Endometrium (tissue), 2 donors: ENCODE measurements at regions not wholly inside any gene's neighbourhood (a gene's known extent, or its start where the extent isn't known, plus 50 kb on each side); places are given as distances from the start of the nearest gene placed in this dataset.
"Not testable (repeated sequence)": the region's sequence is repeated elsewhere in the genome, so short reads cannot be mapped to it uniquely, and the experiment has no call there.

ENCODE experiments used
- FAIRE-seq: peaks from 2 replicates; lab custom pipeline; 2012; peaks lifted over from hg19 to GRCh38; lab: Jason Lieb, UNC
- donor health status: control.
- donor health status: control.

GRCh38 chr5:15021266-15022046 is 149.9 kb upstream of the ANKH start:
- no peak for FAIRE-seq

DNA sequence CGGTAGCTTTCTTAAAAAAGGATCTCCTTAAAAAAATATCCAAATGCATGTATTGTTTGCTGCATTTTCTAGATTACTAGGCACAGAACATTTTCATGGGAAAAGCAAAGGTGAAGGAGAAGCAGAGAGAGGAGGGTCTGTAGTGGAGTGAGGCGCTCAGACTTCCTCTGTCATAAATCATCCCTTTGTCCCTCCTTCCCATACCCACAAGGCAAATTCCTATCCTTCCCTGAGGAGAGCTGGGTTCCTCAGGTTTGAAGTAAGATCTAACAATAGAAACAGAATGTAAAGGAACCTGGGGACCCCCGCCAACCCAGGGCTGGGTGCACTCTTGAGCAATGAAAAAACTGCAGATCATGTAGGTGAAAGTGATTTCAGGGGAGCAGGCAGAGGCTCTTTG is 149.2 kb upstream of the ANKH start:
- FAIRE-seq, result no peak

- no peak for FAIRE-seq
Measured at GRCh38 chr5:15014809-15015208, 143.2 kb upstream of the ANKH start.

GRCh38 chr5:15013654-15014463 is 142.3 kb upstream of the ANKH start:
- FAIRE-seq, result peak; percentile 88

DNA sequence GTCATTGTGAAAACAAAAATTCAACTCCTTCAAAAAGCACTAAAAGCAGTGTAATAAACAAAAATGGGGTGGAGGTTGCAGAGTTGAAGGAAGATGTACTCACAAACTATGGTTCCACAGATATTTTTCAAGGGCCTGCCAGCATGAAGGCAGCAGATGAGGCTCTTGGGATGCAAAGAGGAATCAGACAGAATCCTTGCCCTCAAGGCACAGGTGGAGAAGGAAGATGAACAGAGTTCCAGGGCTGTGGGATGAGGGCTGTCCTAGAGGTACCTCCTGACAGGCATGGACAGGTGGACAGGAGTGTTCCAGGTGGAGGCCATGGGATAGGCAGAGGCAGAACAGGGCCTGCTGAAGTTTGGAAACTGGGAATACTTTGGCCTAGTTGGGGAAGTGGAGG is 140.5 kb upstream of the ANKH start:
- FAIRE-seq, result no peak

DNA sequence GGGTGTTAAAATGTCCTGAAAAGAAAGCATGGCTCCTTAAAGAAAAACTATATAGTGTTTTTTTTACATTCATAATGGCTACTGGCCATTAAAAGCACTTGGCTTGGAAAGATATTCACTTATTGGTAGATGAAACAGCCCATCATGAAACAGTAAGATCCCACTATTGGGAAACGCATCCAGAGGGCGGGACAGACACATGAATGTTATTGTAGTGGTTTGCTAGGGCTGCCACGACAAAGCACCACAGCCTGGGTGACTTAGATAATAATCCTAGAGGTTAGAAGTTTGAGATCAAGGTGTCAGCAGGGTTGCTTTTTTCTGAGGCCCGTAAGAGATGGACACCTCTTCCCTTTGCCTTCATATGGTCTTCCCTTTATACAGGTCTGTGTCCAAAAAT is 139.4 kb upstream of the ANKH start:
- FAIRE-seq, result no peak

DNA sequence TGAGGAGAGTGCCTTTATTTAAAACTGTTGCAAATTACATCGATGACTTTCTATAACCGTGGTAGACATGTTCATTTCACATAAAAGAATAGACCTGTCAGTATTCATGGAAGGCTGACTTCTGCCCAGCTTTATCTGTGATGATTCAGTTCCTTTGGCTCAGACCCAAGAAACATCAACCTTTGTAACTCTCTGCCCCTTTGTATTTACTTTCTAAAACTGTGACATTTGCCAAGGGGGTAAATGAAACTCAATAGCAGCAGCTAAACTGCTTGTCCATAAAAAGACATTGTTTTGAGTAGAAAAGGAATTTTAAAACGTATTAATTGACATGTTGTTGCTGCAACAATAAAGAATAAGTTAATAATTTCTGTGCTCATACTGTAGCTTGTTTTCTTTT is 137.8 kb upstream of the ANKH start:
- no peak for FAIRE-seq

GRCh38 chr5:15008921-15009320 is 137.3 kb upstream of the ANKH start:
- no peak for FAIRE-seq

- no peak for FAIRE-seq
Measured at GRCh38 chr5:15008476-15008875, 136.9 kb upstream of the ANKH start.

GRCh38 chr5:15007646-15008045 is 136.1 kb upstream of the ANKH start:
- FAIRE-seq, result no peak

DNA sequence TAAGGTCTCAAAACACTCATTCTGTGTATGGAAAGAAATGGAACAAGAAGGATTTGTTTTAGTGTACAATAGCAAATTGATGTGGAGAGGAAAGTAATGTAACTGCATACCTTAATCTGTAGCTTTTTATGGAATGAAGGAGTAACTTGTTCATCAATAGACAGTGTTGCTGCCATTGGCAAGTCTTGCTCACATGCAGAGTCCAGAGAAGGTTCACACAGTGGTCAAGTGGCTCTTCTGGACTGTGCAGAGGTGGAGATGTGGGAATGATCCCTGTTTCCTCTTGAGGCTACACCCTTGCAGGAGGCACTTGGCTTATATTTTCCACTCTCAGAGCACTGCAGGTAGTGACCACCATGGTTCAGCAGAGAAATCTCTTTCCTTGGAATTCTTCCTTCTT is 132.9 kb upstream of the ANKH start:
- FAIRE-seq, result no peak

- peak; percentile 76 for FAIRE-seq
Measured at GRCh38 chr5:15003511-15003920, 131.9 kb upstream of the ANKH start.

DNA sequence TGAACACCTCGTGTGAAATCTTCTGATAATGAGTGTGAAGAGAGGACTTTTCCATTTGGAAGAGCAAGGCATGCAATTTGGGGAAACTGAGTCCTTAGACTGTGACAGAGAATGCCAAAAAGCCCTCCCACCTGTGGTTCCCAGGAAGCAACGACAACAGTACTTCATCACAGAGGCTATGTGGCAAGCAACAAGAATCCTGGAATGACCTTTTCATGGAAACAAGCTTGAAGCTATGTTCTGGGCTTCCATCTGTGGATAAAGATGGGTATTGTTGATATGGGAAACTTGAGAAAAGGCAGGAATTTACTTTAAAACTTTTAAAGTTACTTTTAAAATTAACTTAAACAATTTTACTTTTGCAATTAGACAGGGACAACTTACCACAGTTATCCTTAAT is 131.2 kb upstream of the ANKH start:
- no peak for FAIRE-seq

- FAIRE-seq, result no peak
Measured at GRCh38 chr5:15002173-15002572, 130.6 kb upstream of the ANKH start.

DNA sequence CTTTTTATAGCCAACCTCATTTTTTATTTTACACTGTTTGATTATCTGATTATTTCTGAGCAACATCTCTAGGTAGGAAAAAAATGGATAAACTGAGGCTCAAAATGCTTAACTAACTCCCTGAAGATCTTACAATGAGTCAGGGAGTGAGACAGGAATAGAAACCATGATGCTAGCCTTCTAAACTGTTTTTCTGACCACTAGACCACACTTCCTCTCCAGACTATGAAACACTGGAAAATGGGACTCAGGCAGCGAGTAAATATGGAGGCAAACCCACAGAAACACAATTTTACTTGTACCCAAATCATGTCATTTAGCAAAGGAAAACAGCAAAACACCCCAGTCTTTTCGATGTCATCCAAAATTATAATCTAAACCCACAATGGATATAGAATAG is 129.9 kb upstream of the ANKH start:
- FAIRE-seq, result no peak

GRCh38 chr5:14998491-14998890 is 126.9 kb upstream of the ANKH start:
- FAIRE-seq, result no peak

- no peak for FAIRE-seq
Measured at GRCh38 chr5:14996997-14997396, 125.4 kb upstream of the ANKH start.

GRCh38 chr5:14995229-14995628 is 123.7 kb upstream of the ANKH start:
- FAIRE-seq, result no peak

- not testable (repeated sequence) for FAIRE-seq
Measured at GRCh38 chr5:14993459-14994133, 122.0 kb upstream of the ANKH start.

DNA sequence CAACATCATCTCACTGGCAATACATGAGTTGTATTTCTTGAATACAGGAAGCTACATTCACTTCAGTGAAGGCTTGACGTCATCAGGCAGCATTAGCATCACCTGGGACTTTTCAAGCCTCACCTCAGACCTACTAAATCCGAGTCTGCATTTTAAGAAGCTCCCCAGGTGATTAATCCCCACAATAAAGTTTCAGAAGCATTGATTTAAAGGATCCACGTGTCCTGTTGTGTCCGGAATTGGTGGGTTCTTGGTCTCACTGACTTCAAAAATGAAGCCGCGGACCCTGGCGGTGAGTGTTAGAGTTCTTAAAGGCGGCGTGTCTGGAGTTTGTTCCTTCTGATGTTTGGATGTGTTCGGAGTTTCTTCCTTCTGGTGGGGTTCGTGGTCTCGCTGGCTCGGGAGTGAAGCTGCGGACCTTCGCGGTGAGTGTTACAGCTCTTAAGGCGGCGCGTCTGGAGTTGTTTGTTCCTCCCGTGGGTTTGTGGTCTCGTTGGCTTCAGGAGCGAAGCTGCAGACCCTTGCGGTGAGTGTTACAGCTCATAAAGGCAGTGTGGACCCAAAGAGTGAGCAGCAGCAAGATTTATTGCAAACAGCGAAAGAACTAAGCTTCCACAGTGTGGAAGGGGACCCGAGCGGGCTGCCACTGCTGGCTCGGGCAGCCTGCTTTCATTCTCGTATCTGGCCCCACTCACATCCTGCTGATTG is 121.3 kb upstream of the ANKH start:
- not testable (repeated sequence) for FAIRE-seq

DNA sequence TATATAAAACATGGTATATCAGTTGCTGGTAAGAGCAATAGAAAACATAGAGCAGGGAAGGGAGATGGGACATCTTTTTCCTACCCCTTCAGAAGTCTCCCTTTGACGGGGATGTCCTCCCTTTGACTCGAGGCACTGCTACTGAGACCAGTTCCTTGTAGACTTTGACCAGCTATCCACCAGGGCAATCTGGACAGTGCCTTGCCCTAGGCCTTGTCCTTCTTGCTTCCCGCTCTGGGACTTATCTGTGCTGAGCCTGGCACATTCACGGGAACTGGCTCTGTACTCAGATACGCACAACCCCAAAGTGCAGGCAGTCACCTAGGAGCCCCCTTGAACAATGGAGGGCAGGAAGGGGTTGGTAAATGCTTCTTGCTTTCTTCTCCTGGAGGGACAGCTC is 116.6 kb upstream of the ANKH start:
- no peak for FAIRE-seq

- FAIRE-seq, result no peak
Measured at GRCh38 chr5:14986413-14986812, 114.8 kb upstream of the ANKH start.
